HFF-Myc (cell line): ENCODE measurements at regions not wholly inside any gene's neighbourhood (a gene's known extent, or its start where the extent isn't known, plus 50 kb on each side); places are given as distances from the start of the nearest gene placed in this dataset.

Source experiments
- DNase-seq: peaks from one replicate; pipeline ENCODE4 v3.0.0-alpha.2; 2011; ENCODE audit warnings: low read depth; ENCODE audit errors: extremely low read depth
- H3K4me3 ChIP-seq: replicated peaks from 2 replicates; pipeline ENCODE4 v1.5.1; 2011; ENCODE audit warnings: low read depth, mild to moderate bottlenecking, control low read depth, low read length
- TF ChIP-seq, protein P1 (sequence below): IDR thresholded peaks from 2 replicates; pipeline ENCODE4 v1.5.1; 2012; ENCODE audit warnings: mild to moderate bottlenecking, low read depth, low read length, control low read depth; ENCODE audit errors: missing control alignments

DNA sequence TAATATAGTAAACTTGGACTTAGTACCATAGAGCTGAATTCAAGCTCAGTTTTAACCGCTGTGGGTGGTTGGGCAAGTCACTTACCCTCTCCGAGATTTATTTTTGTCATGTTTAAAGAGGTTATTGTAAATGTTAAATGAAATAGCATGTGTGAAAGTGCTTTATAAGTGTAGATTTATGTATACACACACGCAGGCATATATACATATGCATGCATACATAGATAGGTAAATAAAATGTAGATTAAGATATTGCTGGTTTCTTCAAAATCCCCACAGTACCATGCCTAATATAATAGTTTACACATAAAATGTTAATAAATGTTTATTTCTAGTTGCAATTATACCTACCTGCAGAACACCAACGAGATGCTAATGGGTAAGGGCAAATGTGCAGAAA lies 164.5 kb upstream of the EGFLAM start:
- TF ChIP-seq, protein P1, sequence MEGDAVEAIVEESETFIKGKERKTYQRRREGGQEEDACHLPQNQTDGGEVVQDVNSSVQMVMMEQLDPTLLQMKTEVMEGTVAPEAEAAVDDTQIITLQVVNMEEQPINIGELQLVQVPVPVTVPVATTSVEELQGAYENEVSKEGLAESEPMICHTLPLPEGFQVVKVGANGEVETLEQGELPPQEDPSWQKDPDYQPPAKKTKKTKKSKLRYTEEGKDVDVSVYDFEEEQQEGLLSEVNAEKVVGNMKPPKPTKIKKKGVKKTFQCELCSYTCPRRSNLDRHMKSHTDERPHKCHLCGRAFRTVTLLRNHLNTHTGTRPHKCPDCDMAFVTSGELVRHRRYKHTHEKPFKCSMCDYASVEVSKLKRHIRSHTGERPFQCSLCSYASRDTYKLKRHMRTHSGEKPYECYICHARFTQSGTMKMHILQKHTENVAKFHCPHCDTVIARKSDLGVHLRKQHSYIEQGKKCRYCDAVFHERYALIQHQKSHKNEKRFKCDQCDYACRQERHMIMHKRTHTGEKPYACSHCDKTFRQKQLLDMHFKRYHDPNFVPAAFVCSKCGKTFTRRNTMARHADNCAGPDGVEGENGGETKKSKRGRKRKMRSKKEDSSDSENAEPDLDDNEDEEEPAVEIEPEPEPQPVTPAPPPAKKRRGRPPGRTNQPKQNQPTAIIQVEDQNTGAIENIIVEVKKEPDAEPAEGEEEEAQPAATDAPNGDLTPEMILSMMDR, result no peak
- no peak overlapping the region for H3K4me3 ChIP-seq
- DNase-seq, result no peak

DNA sequence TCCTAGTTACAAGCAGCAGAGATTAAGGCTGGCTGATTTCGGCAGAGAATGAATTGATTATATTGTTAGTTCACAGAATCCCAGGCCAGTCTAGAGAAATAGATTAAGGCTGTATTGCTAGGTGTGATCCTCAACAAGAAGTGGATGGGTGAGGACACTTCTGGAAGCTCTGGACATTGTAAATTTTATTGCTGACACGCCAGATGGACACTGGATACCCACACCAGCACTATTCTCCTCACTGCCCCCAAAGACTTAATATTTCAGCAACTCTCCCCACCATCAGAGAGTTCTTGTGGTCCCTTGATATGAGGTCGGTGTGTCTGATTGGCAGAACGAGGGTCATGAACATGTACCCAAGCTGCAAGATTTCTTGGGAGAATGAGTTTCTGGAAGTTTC lies 171.6 kb upstream of the EGFLAM start:
- TF ChIP-seq, protein P1, result no peak
- no peak for DNase-seq
- H3K4me3 ChIP-seq, result no peak overlapping the region

DNA sequence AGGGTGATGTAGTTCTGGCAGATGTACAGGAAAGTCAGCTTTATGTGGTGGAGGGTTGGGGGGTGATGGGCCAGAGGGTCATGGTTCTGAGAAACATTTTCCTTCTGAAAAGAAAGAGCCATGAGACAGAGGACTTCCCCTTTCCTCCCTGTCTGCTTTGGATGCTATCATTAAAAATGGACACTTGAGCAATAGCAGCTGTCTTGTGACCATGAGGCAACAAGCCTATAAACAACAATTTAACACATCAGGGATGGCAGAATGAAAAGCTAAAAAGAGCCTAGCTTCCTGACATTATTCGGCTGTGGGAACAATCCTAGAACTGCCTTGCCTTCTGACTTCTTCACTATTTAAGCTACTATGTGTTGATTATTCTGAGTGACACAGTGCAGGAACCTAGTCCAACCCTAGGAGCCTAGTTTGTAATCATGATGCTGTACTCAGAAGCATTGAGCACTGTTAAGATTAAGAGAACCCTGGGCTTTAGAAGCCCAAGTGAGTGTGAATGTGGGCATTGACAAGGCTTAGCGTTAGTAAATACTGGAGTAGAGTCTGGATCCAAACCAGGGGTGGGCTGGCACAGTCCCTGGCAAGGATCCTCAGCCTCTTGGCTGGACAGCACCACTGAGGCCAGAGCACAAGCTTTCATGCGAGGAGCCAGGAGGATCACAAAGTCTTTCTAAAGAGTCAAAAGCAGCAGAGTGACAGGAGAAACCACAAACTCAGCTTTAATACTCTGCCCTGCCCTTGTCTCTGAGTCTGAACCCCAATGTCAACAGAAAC lies 178.5 kb upstream of the EGFLAM start:
- DNase-seq, result no peak
- no peak overlapping the region for H3K4me3 ChIP-seq

DNA sequence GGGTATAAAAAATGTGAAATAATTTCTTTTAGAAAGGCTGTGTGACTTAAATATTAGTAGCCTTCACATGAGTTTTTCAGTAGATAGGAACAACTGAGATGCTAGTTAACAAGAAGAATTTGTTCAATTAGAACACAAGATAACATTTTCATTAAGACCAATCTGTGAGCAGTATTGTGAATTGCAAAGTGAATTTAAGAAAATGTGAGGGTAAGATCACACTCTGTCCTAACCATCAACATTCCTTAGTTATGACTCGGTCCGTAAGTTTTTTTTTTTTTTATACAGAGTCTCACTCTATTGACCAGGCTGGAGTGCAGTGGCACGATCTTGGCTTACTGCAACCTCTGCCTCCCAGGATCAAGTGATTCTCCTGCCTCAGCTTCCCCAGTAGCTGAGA lies 180.2 kb upstream of the EGFLAM start:
- H3K4me3 ChIP-seq, result no peak overlapping the region
- no peak for DNase-seq
- TF ChIP-seq, protein P1, result no peak

More for the DNA sequence above, 178.5 kb upstream of the EGFLAM start:
- TF ChIP-seq, protein P1, result no peak

DNA sequence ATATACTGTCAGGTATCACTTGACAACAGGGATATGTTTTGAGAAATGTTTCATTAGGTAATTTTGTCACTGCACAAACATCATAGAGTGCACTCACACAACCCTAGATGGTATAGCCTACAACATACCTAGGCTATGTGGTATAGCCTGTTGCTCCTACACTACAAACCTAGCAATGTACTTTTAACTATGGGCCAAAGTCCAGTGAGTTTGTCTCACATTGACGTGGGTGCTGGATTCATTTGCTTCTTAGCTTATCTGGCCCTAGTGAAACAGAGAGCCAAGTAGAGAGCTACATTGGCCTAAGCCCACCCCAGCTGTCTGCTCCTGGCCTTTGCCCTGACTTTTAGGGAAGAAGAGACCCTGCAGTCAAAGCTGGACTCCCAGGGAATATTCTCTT lies 180.7 kb upstream of the EGFLAM start:
- DNase-seq, result no peak
- TF ChIP-seq, protein P1, result no peak
- no peak overlapping the region for H3K4me3 ChIP-seq

DNA sequence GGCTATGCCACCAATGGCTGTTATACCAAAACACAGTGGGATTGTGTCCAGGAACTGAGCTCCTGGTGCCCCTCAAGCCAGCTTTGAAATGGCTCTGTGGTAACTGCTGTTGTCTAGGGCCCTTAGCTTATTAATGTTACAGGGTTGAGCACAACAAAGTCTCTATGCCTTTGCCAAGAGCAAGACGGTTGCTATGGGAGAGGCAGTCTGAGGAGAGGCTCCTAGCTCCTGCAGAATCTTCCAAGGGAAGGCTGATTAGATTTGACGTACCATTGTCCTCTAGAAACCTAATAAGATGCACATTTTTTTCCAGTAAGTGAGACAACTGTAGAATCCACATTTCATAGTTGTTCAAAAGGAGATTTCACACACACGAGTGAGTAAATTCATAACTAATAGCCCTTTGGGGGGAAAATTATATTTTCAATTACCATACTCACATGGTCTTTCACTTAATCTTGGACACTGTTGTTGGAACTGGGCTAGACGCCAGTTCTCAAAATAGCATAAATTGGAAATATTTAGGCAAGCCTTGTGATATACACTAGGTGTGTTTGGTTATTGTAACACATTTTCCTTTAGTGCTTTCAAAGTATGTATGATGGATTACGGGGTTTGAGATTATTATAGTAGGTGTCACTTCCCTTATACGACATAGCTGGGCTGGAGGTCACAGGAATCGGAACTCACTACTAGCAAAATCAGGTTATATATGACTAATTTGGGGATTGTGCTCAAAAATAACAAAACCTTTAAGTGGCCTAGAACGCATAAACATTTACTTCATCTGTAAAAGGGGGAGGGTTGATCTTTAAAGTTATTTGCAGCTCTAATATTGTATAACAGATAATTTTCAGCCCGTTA lies 186.3 kb upstream of the EGFLAM start:
- TF ChIP-seq, protein P1, result no peak
- no peak overlapping the region for H3K4me3 ChIP-seq
- DNase-seq, result no peak
